NCI-H1694 (cell line): ENCODE measurements at regions not wholly inside any gene's neighbourhood (a gene's known extent, or its start where the extent isn't known, plus 50 kb on each side); places are given as distances from the start of the nearest gene placed in this dataset.
"Not testable (repeated sequence)": the region's sequence is repeated elsewhere in the genome, so short reads cannot be mapped to it uniquely, and the experiment has no call there.

Experiments used
- DNase-seq: peaks from one replicate; lab custom pipeline; 2025; lab: John Stamatoyannopoulos, UW

- no peak for DNase-seq
Observed at GRCh38 chr4:141534985-141535384, 101.4 kb upstream of the IL15 start.

- DNase-seq: no peak
Observed at GRCh38 chr4:141538001-141538400, 98.4 kb upstream of the IL15 start.

- no peak for DNase-seq
Observed at GRCh38 chr4:141540643-141541042, 95.7 kb upstream of the IL15 start.

- no peak for DNase-seq
Observed at GRCh38 chr4:141541851-141542250, 94.5 kb upstream of the IL15 start.

GRCh38 chr4:141543176-141543575 is 93.2 kb upstream of the IL15 start:
- DNase-seq: no peak

GRCh38 chr4:141543706-141544105 is 92.7 kb upstream of the IL15 start:
- DNase-seq: no peak

- DNase-seq: no peak
Observed at GRCh38 chr4:141548791-141549190, 87.6 kb upstream of the IL15 start.

GRCh38 chr4:141560056-141560455 is 76.3 kb upstream of the IL15 start:
- DNase-seq: no peak

GRCh38 chr4:141562649-141563048 is 73.7 kb upstream of the IL15 start:
- DNase-seq: no peak

GRCh38 chr4:141563723-141564122 is 72.7 kb upstream of the IL15 start:
- DNase-seq: no peak

- not testable (repeated sequence) for DNase-seq
Observed at GRCh38 chr4:141564961-141565360, 71.4 kb upstream of the IL15 start.

- no peak for DNase-seq
Observed at GRCh38 chr4:141565379-141566089, 70.8 kb upstream of the IL15 start.

GRCh38 chr4:141567326-141567915 is 69.0 kb upstream of the IL15 start:
- no peak for DNase-seq

GRCh38 chr4:141569141-141569540 is 67.2 kb upstream of the IL15 start:
- no peak for DNase-seq

- no peak for DNase-seq
Observed at GRCh38 chr4:141570290-141570689, 66.1 kb upstream of the IL15 start.

- no peak for DNase-seq
Observed at GRCh38 chr4:141571362-141571761, 65.0 kb upstream of the IL15 start.

- no peak for DNase-seq
Observed at GRCh38 chr4:141571793-141572192, 64.6 kb upstream of the IL15 start.

- DNase-seq: no peak
Observed at GRCh38 chr4:141573678-141574077, 62.7 kb upstream of the IL15 start.

- no peak for DNase-seq
Observed at GRCh38 chr4:141575884-141576283, 60.5 kb upstream of the IL15 start.

- no peak for DNase-seq
Observed at GRCh38 chr4:141576585-141577110, 59.7 kb upstream of the IL15 start.

GRCh38 chr4:141578451-141578850 is 57.9 kb upstream of the IL15 start:
- DNase-seq: no peak

- no peak for DNase-seq
Observed at GRCh38 chr4:141580523-141580922, 55.9 kb upstream of the IL15 start.
